ENCODE measurements at regions not wholly inside any gene's neighbourhood (a gene's known extent, or its start where the extent isn't known, plus 50 kb on each side); places are given as distances from the start of the nearest gene placed in this dataset.

- no peak overlapping the region for H3K4me3 ChIP-seq (ENCODE audit: low read depth, low read length)
- TF ChIP-seq CTCF (IDR thresholded peaks at IDR 0.05; ENCODE audit: borderline replicate concordance, insufficient read depth, low read depth, low read length), result 0 out of 2 replicates have a peak, but pooled peaks have one; percentile 12
Measured at GRCh38 chr22:25366408-25366807, 147.0 kb downstream of the CRYBB2 start.

- no peak for TF ChIP-seq CTCF (IDR thresholded peaks at IDR 0.05; ENCODE audit: borderline replicate concordance, insufficient read depth, low read depth, low read length)
- H3K4me3 ChIP-seq (ENCODE audit: low read depth, low read length), result no peak overlapping the region
Measured at GRCh38 chr22:25366876-25367466, 147.5 kb downstream of the CRYBB2 start.

- no peak overlapping the region for H3K4me3 ChIP-seq (ENCODE audit: low read depth, low read length)
- TF ChIP-seq CTCF (IDR thresholded peaks at IDR 0.05; ENCODE audit: borderline replicate concordance, insufficient read depth, low read depth, low read length), result no peak
Measured at GRCh38 chr22:25367756-25368155, 148.3 kb downstream of the CRYBB2 start.

GRCh38 chr22:25368271-25368670 lies 148.8 kb downstream of the CRYBB2 start:
- no peak overlapping the region for H3K4me3 ChIP-seq (ENCODE audit: low read depth, low read length)
- no peak for TF ChIP-seq CTCF (IDR thresholded peaks at IDR 0.05; ENCODE audit: borderline replicate concordance, insufficient read depth, low read depth, low read length)

- no peak overlapping the region for H3K4me3 ChIP-seq (ENCODE audit: low read depth, low read length)
- no peak for TF ChIP-seq CTCF (IDR thresholded peaks at IDR 0.05; ENCODE audit: borderline replicate concordance, insufficient read depth, low read depth, low read length)
Measured at GRCh38 chr22:25369041-25369440, 149.6 kb downstream of the CRYBB2 start.

GRCh38 chr22:25370322-25370721 lies 150.9 kb downstream of the CRYBB2 start:
- no peak for TF ChIP-seq CTCF (IDR thresholded peaks at IDR 0.05; ENCODE audit: borderline replicate concordance, insufficient read depth, low read depth, low read length)

GRCh38 chr22:25372000-25372595 lies 152.7 kb downstream of the CRYBB2 start:
- TF ChIP-seq CTCF (IDR thresholded peaks at IDR 0.05; ENCODE audit: borderline replicate concordance, insufficient read depth, low read depth, low read length), result no peak
- H3K4me3 ChIP-seq (ENCODE audit: low read depth, low read length), result no peak overlapping the region

More at GRCh38 chr22:25370322-25370721, 150.9 kb downstream of the CRYBB2 start:
- no peak overlapping the region for H3K4me3 ChIP-seq (ENCODE audit: low read depth, low read length)

Data from GM12875 (cell line).